ENCODE measurements at regions not wholly inside any gene's neighbourhood (a gene's known extent, or its start where the extent isn't known, plus 50 kb on each side); places are given as distances from the start of the nearest gene placed in this dataset.

GRCh38 chr3:116647996-116648395 lies 61.6 kb upstream of the TUSC7 start:
- H2BK5ac ChIP-seq (ENCODE audit: low read depth, low read length): no peak overlapping the region
- H3K79me1 ChIP-seq (ENCODE audit: low read depth, low read length): no peaks in the 10 kb centered on the region
- no peak overlapping the region for H3K18ac ChIP-seq (ENCODE audit: extremely low read depth, low read length)
- no peak overlapping the region for H2BK120ac ChIP-seq (replicated peaks; ENCODE audit: low read depth, low read length)
- H3K9me3 ChIP-seq (ENCODE audit: insufficient read depth in 2 of 2, low read depth in 1 of 2, low read length in 1 of 2): no peaks in the 10 kb centered on the region
- no peak overlapping the region for H3K9ac ChIP-seq (replicated peaks in 1 of 4; ENCODE audit: extremely low read depth in 1 of 4, low read depth in 3 of 4, low read length in 3 of 4)
- no peak overlapping the region for H2AK5ac ChIP-seq (ENCODE audit: low read depth, low read length)
- H3K23ac ChIP-seq (ENCODE audit: insufficient read length): no peak overlapping the region
- DNase-seq (ENCODE audit: low read depth in 1 of 2, low spot score in 2 of 2) (no peak), FAIRE-seq (no peak)
- H3K23me2 ChIP-seq (ENCODE audit: low read depth, low read length): no peaks in the 10 kb centered on the region
- no peaks in the 10 kb centered on the region for H3K27me3 ChIP-seq (replicated peaks in 1 of 4; ENCODE audit: control insufficient read depth in 3 of 4, extremely low read depth in 1 of 4, insufficient read depth in 3 of 4, low read length in 3 of 4)
- no peaks in the 10 kb centered on the region for H3K4me1 ChIP-seq (replicated peaks in 1 of 4; ENCODE audit: control insufficient read depth in 3 of 4, insufficient read depth in 4 of 4, low read length in 3 of 4)
- ChIA-PET CTCF (ENCODE audit: partially characterized antibody) (interaction anchor here (1.2 kb wide), 1 partner anchor 17 kb away, joined by 3 read pairs; no protein-coding TSS in a partner anchor), POLR2A (ENCODE audit: partially characterized antibody) (no interaction called here)
- no peak overlapping the region for H3K4me2 ChIP-seq (ENCODE audit: insufficient read depth in 1 of 2, low read depth in 2 of 2, low read length in 2 of 2)
- H2BK15ac ChIP-seq (ENCODE audit: low read length): no peak overlapping the region
- H4K20me1 ChIP-seq (replicated peaks in 1 of 2; ENCODE audit: control insufficient read depth in 1 of 2, insufficient read depth in 2 of 2, low read length in 2 of 2): no peaks in the 10 kb centered on the region
- H3K79me2 ChIP-seq (ENCODE audit: control insufficient read depth in 1 of 2, insufficient read depth in 2 of 2, low read length in 2 of 2): no peaks in the 10 kb centered on the region
- H3K36me3 ChIP-seq (ENCODE audit: control insufficient read depth in 2 of 4, insufficient read depth in 4 of 4, low read length in 3 of 4): no peaks in the 10 kb centered on the region
- no peak overlapping the region for H4K91ac ChIP-seq (replicated peaks; ENCODE audit: insufficient read length, low read length)
- H2AFZ ChIP-seq (ENCODE audit: low read length): no peak overlapping the region
- no peak overlapping the region for H3K27ac ChIP-seq (ENCODE audit: low read depth, low read length)
- no peak overlapping the region for H4K5ac ChIP-seq (ENCODE audit: insufficient read length, low read depth, low read length)
- H3K4ac ChIP-seq (replicated peaks; ENCODE audit: insufficient read length, low read depth, low read length): no peak overlapping the region
- no peak overlapping the region for H3K56ac ChIP-seq (replicated peaks; ENCODE audit: insufficient read length, low read depth, low read length)
- H3K4me3 ChIP-seq (ENCODE audit: extremely low read depth in 1 of 4, insufficient read depth in 2 of 4, low read depth in 3 of 4, low read length in 4 of 4): no peak overlapping the region
- H2BK12ac ChIP-seq (ENCODE audit: low read depth, low read length): no peak overlapping the region
- no peak overlapping the region for H2BK20ac ChIP-seq (ENCODE audit: low read length)
- H3K14ac ChIP-seq (ENCODE audit: insufficient read length): no peak overlapping the region
- H4K8ac ChIP-seq (ENCODE audit: extremely low read depth, insufficient read depth, low read length): no peak overlapping the region
- no peak for TF ChIP-seq ATF3 (IDR thresholded peaks at IDR 0.05; ENCODE audit: insufficient read depth, low read depth, low read length)
- no peak for TF ChIP-seq KDM1A (IDR thresholded peaks at IDR 0.05; ENCODE audit: borderline replicate concordance, low read length)
- no peak for TF ChIP-seq CBX8 (IDR thresholded peaks at IDR 0.05; ENCODE audit: borderline replicate concordance, low read depth, low read length)
- no peak for TF ChIP-seq NRF1 (IDR thresholded peaks at IDR 0.05; ENCODE audit: low read depth, low read length)
- TF ChIP-seq HDAC2 (IDR thresholded peaks at IDR 0.05; ENCODE audit: borderline replicate concordance in 1 of 2, low read depth in 2 of 2, low read length in 2 of 2): no peak
- TF ChIP-seq SIRT6 (IDR thresholded peaks at IDR 0.05; ENCODE audit: low read length): no peak

Data from H1 (cell line).